ENCODE measurements at regions not wholly inside any gene's neighbourhood (a gene's known extent, or its start where the extent isn't known, plus 50 kb on each side); places are given as distances from the start of the nearest gene placed in this dataset.

- TF ChIP-seq POLR2AphosphoS5 (IDR thresholded peaks at IDR 0.05) (no peak), CTCF (IDR thresholded peaks at IDR 0.05) (no peak)
Observed at GRCh38 chr2:234345921-234346320, 151.0 kb downstream of the ARL4C start.

Data from esophagus muscularis mucosa (tissue), 3 donors.